HL-60/S4 (cell line): ENCODE measurements at regions not wholly inside any gene's neighbourhood (a gene's known extent, or its start where the extent isn't known, plus 50 kb on each side); places are given as distances from the start of the nearest gene placed in this dataset.
"Not testable (repeated sequence)": the region's sequence is repeated elsewhere in the genome, so short reads cannot be mapped to it uniquely, and the experiment has no call there.

Experiments used
- in situ Hi-C: fragments of 300-500 bp; cut with MboI; formaldehyde crosslinking; loops from 2 replicates; pipeline ENCODE4 v1.14.3; 2022; ENCODE audit warnings: low sequenced_read_pairs

GRCh38 chr18:39620551-39621168 lies 2055.1 kb upstream of the CELF4 start:
- in situ Hi-C loops = no loop called here

DNA sequence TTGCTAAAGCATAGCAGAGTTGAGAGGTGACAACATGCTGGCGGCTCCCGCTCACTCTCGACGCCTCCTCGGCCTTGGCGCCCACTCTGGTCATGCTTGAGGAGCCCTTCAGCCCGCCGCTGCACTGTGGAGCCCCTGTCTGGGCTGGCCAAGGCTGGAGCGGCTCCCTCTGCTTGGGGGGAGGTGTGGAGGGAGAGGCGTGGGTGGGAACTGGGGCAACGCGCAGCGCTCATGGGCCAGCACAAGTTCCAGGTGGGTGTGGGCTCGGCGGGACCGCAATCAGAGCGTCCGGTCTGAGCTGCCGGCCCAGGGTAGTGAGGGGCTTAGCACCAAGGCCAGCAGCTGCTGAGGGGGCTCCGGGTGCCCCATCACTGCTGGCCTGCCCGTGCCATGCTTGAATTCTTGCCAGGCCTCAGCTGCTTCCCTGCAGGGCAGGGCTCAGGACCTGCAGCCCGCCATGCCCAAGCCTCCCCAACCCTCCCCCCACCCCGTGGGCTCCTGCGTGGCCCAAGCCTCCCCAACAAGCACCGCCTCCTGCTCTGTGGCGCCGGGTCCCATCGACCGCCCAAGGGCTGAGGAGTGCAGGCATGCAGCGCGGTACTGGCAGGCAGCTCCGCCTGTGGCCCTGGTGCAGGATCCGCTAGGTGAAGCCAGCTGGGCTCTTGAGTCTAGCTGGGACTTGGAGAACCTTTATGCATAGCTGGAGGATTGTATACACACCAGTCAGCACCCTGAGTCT lies 2052.8 kb upstream of the CELF4 start:
- in situ Hi-C loops = no loop called here

DNA sequence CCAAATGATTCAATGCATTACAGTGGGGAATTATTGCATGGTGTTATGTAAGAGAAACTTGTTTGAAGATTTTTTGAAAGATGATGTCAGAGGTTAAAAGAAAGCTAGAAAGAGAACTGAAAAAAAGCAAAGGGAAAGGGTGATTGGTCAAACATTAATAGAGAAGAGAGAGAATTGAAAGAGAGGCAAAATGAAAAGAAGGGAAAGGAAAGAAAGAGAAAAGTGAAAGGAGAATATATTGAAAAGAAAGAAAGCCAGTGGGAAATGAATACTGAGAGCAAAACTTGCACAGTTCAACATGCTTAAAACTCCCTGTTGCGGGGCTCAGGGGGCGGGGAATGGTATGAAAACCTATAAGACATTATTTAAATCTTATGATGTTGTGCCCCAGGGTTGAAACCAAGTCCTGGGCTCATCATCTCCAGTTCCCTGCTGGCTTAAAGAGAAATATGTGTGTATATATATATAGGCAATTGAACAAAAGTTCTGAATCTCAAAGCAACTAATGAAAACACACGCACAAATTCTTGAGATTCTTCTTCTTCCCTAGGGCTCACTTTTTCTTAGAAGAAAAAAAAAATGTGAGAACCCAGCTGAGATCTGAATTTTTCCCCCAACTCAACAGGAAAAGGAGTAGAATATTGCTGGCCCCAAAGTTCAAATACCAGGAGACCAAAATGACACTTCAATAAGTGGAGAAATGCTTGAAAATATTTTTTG lies 2045.9 kb upstream of the CELF4 start:
- in situ Hi-C loops = no loop called here

- in situ Hi-C loops = no loop called here
Observed at GRCh38 chr18:39607034-39607433, 2041.4 kb upstream of the CELF4 start.

DNA sequence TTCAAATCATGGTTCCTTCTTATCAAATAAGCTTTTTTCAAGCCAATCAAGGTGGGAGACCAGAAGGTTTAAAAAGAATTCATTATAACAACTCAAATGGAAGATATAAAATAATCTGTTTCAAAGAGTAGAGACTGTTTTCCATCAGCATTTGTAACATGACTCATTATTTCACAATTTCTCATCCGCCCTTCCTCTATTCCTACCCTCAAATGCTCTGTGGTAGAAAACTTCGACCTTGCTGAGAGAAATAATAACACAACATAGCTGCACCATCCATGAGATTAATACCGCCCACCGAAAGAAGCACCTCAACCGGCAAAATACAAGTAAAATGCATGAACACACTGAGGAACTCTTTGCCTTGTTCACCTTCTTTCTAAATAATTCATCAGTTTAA lies 2039.2 kb upstream of the CELF4 start:
- in situ Hi-C loops = no loop called here

- in situ Hi-C loops = no loop called here
Observed at GRCh38 chr18:39602131-39602530, 2036.5 kb upstream of the CELF4 start.

DNA sequence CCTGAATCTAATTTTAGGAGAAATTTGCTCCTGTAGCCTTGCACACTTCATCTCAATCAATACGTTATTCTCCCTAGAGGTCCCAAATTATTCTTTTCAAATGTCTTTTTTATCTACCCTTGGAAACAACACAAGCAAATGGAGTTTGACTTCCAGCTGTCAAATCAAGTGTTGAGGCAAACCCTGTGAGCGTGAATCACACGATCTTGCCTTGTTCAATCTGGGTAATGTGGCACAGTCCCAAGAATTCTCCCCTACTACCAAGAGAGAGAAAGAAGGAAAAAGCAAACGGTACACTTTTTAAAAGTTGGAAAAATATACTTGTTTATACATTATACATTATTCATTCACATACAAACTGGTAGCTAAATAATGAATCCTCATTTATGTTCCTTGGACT lies 2035.3 kb upstream of the CELF4 start:
- in situ Hi-C loops = no loop called here

- in situ Hi-C loops = no loop called here
Observed at GRCh38 chr18:39599251-39599650, 2033.7 kb upstream of the CELF4 start.

DNA sequence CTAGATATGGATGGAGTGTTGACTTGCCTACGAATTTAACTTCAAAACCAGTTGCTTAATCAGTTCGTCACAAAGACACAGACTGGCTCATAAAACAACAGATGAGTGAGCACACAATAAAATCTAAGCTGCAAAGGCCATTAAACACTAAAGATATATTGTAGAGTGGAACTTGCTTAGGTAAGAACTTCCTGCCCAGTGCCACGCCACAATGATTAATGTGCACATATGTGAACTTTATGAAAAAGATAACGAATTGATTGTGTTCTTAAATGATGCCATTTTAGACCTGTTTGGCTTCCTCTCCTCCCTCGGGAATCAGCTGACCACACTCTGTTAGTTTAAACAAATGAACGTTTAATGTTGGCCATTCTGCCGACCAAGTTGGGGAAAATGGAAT lies 2031.3 kb upstream of the CELF4 start:
- in situ Hi-C loops = no loop called here

DNA sequence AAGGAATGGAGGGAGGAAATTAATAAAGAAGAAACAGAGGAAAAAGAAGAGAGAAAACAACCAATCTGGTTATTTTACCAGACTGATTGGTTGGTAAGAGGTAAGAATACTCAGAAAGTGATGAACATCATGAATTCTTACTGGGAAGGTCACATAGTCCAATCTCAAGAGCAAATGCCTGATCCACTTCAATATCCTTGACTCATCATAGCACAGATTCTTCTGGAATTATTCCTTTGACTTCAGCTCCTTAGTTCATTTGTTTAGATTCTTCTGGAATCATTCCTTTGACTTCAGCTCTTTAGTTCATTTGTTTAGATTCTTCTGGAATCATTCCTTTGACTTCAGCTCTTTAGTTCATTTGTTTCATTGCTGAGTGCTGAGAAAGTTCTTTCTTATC lies 2030.6 kb upstream of the CELF4 start:
- in situ Hi-C loops = no loop called here

- in situ Hi-C loops = no loop called here
Observed at GRCh38 chr18:39594206-39594605, 2028.6 kb upstream of the CELF4 start.

DNA sequence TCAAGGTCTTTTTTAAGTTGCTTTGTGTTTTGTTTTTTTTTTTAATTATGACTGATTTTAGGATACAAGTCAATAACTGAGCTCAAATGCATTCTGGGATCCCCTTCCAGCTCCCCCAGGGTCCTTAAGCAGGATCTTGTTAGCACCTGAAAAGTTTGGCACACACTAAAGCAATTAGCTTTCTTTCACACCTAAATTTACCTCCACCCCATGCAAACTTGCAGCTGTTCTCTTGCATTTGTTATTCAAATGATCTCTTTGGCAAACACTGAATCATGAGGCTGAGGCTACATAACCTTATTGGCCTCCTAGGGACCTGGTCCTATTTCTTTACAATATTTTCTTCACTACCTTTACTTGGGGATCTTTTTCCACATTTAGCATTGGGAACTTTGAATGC lies 2026.1 kb upstream of the CELF4 start:
- in situ Hi-C loops = no loop called here

DNA sequence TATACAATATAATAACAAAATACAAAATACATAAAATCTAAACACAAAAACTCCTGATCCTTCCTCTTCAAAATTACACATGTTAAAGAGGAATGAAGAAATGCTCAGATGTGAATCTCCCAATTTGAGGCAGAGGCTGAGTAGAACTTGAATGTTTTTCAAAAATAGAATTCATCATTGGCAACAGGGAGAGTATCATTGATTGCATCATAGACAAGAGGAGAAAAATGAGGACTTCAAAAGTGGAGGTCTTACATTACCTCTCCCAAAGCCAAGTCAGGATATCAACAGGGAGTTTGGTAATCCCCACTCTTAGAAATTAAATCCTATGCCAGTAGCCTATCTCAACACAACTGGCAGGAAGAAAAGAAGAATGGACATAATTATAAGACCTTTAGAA lies 2023.9 kb upstream of the CELF4 start:
- in situ Hi-C loops = no loop called here

GRCh38 chr18:39587586-39587985 lies 2022.0 kb upstream of the CELF4 start:
- in situ Hi-C loops = no loop called here

- in situ Hi-C loops = no loop called here
Observed at GRCh38 chr18:39586741-39587140, 2021.1 kb upstream of the CELF4 start.

GRCh38 chr18:39574897-39575296 lies 2009.3 kb upstream of the CELF4 start:
- in situ Hi-C loops = no loop called here

DNA sequence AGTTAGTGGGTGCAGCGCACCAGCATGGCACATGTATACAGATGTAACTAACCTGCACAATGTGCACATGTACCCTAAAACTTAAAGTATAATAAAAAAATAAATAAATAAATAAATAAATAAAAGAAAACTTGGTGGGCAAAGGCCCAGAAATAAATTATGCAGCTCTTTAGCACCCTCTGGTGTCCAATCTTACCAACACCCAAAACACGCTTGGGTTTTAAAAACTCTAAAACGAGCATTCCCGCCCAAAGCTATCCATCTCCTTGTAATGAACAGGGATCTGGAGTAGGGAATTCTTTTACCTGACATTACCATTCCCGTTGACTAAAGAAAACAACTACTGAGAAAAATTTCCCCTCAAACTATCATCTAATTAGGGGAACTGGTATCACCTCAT lies 2005.9 kb upstream of the CELF4 start:
- in situ Hi-C loops = no loop called here

- in situ Hi-C loops = not testable (repeated sequence)
Observed at GRCh38 chr18:39565551-39566230, 2000.1 kb upstream of the CELF4 start.

DNA sequence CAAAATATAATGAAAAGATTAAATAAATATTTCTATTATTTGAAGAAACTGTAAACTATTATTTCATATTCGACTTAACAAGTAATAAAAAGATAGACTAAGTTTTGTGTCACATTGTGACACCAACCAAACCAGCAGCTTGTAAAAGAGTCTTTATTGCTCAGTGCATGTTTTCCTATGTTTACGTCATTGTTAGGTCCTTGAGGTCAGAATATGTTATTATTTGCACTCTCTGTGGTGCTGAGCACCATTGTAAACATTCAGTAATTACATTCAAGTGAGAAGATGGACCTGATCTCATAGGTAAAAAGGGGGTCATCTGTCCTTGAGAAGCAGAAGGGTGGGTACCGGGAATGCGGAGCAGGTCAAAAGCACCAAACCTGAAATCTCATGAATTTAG lies 1999.1 kb upstream of the CELF4 start:
- in situ Hi-C loops = no loop called here

- in situ Hi-C loops = no loop called here
Observed at GRCh38 chr18:39561126-39561525, 1995.5 kb upstream of the CELF4 start.

DNA sequence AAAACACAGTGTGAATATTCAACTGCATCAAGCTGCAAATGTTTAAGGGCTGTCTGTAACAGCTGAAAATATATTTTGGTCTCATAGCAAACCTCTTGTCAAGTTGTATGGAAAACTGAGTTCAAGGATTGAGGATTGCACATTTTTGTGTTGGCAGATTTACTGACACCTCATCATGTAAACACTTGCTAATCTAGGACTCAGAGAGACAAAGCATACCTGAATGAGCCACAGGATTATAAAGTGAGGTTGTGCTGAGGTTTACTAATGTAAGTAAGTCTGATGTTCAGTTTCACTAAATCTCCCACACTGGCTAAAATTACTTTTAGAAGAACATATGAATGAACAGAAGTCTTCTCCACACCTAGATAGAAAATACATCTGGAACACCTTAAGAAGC lies 1993.1 kb upstream of the CELF4 start:
- in situ Hi-C loops = no loop called here

DNA sequence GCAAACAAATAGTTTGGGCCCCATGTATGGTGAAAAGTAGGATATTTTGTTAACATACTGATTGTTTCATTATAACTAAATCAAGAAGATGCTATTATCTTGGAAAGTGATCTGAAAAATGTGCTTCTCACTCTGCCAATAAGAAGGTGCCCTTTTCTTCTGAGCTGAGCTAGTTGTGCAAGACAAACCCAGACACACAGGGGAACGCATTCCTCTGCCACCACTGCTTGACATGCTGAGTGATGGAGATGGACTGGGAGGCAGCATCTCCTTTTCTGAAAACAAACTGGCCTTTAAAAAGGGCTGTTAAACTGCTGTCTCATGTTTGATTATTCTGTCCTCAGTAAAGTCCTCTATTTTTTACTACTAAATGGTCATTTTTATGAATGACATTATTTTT lies 1989.9 kb upstream of the CELF4 start:
- in situ Hi-C loops = no loop called here
